DMS53 treated with DMSO at 0.1 percent for 48 hours (cell line): ENCODE measurements at regions not wholly inside any gene's neighbourhood (a gene's known extent, or its start where the extent isn't known, plus 50 kb on each side); places are given as distances from the start of the nearest gene placed in this dataset.
A peak's percentile ranks its signal among the peaks of the same experiment; 100 is the strongest.

Source experiments
- DNase-seq: peaks from one replicate; lab custom pipeline; 2025; ENCODE audit not compliant: unreplicated experiment; lab: John Stamatoyannopoulos, UW

- DNase-seq = no peak
Observed at GRCh38 chr15:93495799-93496637, 407.0 kb upstream of the RGMA start.

GRCh38 chr15:93493172-93493571, 404.2 kb upstream of the RGMA start:
- no peak for DNase-seq

GRCh38 chr15:93491291-93491690, 402.3 kb upstream of the RGMA start:
- DNase-seq = no peak

- no peak for DNase-seq
Observed at GRCh38 chr15:93488296-93488713, 399.3 kb upstream of the RGMA start.

GRCh38 chr15:93486407-93487117, 397.6 kb upstream of the RGMA start:
- DNase-seq = no peak

- DNase-seq = no peak
Observed at GRCh38 chr15:93485438-93486327, 396.7 kb upstream of the RGMA start.

- DNase-seq = no peak
Observed at GRCh38 chr15:93483923-93484322, 394.9 kb upstream of the RGMA start.

- no peak for DNase-seq
Observed at GRCh38 chr15:93482731-93483130, 393.7 kb upstream of the RGMA start.

GRCh38 chr15:93479715-93480114, 390.7 kb upstream of the RGMA start:
- DNase-seq = no peak

GRCh38 chr15:93478947-93479346, 389.9 kb upstream of the RGMA start:
- peak; percentile 57 for DNase-seq

GRCh38 chr15:93477721-93478120, 388.7 kb upstream of the RGMA start:
- no peak for DNase-seq

GRCh38 chr15:93477188-93477587, 388.2 kb upstream of the RGMA start:
- no peak for DNase-seq

GRCh38 chr15:93476491-93477177, 387.6 kb upstream of the RGMA start:
- DNase-seq = no peak

- no peak for DNase-seq
Observed at GRCh38 chr15:93474728-93475127, 385.7 kb upstream of the RGMA start.

- no peak for DNase-seq
Observed at GRCh38 chr15:93469994-93470393, 381.0 kb upstream of the RGMA start.

- peak; percentile 70 for DNase-seq
Observed at GRCh38 chr15:93467337-93467736, 378.3 kb upstream of the RGMA start.

GRCh38 chr15:93466380-93466779, 377.4 kb upstream of the RGMA start:
- no peak for DNase-seq

- DNase-seq = no peak
Observed at GRCh38 chr15:93462690-93463089, 373.7 kb upstream of the RGMA start.

- DNase-seq = no peak
Observed at GRCh38 chr15:93460717-93461116, 371.7 kb upstream of the RGMA start.

GRCh38 chr15:93459396-93459795, 370.4 kb upstream of the RGMA start:
- DNase-seq = no peak

- no peak for DNase-seq
Observed at GRCh38 chr15:93458597-93458996, 369.6 kb upstream of the RGMA start.
